PFSK-1 (cell line): ENCODE measurements at regions not wholly inside any gene's neighbourhood (a gene's known extent, or its start where the extent isn't known, plus 50 kb on each side); places are given as distances from the start of the nearest gene placed in this dataset.

Experiments
- FOXP2 ChIP-seq: optimal IDR thresholded peaks from 2 replicates; pipeline ENCODE3; 2011; ENCODE audit warnings: borderline replicate concordance, control low read depth, inconsistent platforms; ENCODE audit not compliant: insufficient read depth; ENCODE audit errors: extremely low read length, extremely low read depth
- POLR2AphosphoS5 ChIP-seq: IDR thresholded peaks from 2 replicates; pipeline ENCODE4 v1.6.1; 2012; ENCODE audit warnings: low read depth, mild to moderate bottlenecking, control low read depth, low read length, moderate library complexity
- SIN3A ChIP-seq: IDR thresholded peaks from 2 replicates; pipeline ENCODE4 v1.6.1; 2012; ENCODE audit warnings: mild to moderate bottlenecking, low read length, moderate library complexity, borderline replicate concordance; ENCODE audit not compliant: insufficient read depth
- TAF1 ChIP-seq: IDR thresholded peaks from 2 replicates; pipeline ENCODE4 v1.6.1; 2012; ENCODE audit warnings: low read length, control low read depth, borderline replicate concordance; ENCODE audit not compliant: insufficient read depth
- TF ChIP-seq, protein P1 (sequence below), 2 experiments: IDR thresholded peaks; 2 replicates each; pipeline versions ENCODE4 v1.6.1 to v1.8.0; 2011 to 2012; ENCODE audit warnings: low read depth in 2 of 2, low read length in 2 of 2, control low read depth in 1 of 2, inconsistent platforms in 1 of 2, mild to moderate bottlenecking in 1 of 2, moderate library complexity in 1 of 2; ENCODE audit not compliant: insufficient read depth in 1 of 2

DNA sequence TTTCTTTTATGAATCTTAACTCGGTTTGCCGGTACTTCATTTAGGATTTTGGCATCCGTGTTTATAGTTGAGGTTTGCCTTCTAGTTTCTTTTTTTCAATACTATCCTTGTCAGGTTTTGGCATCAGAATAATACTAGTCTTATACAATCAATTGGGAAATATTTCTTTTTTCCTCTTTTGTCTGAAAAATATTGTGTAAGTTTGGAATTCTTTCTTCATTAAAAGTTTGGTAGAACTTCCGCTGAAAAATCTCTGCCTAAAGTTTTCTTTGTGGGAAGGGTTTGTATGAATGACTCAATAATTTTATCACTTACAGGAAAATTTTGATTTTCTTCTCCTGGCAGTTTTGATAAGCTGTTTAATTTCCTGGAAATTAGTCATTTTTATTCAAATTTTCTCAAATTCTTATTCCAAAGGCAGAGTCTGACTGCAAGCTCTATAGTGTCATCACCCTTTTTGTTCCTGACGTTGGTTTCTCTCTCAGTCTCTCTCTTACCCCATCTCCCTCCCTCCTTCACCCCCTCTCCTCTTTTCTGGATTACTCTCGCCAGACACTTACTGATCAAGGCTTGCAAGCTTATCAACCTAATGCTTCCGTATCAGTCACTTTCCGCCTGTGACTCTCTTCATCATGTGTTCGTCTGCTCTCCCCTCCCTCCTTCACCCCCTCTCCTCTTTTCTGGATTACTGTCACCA lies 555.7 kb downstream of the TBC1D22A start:
- TF ChIP-seq TAF1 (no peak), FOXP2 (no peak), SIN3A (no peak), POLR2AphosphoS5 (no peak)
- TF ChIP-seq, protein P1, sequence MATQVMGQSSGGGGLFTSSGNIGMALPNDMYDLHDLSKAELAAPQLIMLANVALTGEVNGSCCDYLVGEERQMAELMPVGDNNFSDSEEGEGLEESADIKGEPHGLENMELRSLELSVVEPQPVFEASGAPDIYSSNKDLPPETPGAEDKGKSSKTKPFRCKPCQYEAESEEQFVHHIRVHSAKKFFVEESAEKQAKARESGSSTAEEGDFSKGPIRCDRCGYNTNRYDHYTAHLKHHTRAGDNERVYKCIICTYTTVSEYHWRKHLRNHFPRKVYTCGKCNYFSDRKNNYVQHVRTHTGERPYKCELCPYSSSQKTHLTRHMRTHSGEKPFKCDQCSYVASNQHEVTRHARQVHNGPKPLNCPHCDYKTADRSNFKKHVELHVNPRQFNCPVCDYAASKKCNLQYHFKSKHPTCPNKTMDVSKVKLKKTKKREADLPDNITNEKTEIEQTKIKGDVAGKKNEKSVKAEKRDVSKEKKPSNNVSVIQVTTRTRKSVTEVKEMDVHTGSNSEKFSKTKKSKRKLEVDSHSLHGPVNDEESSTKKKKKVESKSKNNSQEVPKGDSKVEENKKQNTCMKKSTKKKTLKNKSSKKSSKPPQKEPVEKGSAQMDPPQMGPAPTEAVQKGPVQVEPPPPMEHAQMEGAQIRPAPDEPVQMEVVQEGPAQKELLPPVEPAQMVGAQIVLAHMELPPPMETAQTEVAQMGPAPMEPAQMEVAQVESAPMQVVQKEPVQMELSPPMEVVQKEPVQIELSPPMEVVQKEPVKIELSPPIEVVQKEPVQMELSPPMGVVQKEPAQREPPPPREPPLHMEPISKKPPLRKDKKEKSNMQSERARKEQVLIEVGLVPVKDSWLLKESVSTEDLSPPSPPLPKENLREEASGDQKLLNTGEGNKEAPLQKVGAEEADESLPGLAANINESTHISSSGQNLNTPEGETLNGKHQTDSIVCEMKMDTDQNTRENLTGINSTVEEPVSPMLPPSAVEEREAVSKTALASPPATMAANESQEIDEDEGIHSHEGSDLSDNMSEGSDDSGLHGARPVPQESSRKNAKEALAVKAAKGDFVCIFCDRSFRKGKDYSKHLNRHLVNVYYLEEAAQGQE (IDR thresholded peaks at IDR 0.05; ENCODE audit: insufficient read depth in 1 of 2, low read depth in 2 of 2, low read length in 2 of 2): no peak

DNA sequence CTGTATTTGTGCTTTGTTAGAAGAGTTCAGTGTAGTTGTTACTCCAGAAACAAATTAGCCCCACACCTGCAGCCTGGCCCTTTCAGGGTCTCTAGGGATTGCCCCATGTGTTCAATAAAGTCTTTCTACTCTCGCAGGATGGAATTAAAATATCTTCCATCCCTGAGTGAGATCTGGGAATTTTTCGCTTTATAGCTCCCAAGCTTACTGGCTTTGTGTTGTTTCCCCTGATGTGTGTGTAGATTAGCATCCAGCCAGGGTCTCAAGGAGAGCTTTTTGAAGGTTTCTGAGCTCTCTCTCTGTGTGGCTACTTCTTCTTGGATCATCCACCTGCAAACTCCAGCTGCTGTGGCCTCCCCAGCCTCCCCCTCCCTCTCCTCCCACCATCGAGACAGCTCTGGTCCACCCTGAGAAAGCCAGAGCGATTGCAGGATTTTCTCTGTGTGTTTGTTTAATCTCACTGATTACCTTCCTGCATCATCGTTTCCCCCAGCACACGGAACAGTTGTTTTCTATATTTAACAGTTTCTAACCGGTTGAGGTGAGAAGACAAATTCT lies 553.5 kb downstream of the TBC1D22A start:
- TF ChIP-seq POLR2AphosphoS5 (no peak), FOXP2 (no peak), TAF1 (no peak), SIN3A (no peak)
- TF ChIP-seq, protein P1 (IDR thresholded peaks at IDR 0.05; ENCODE audit: insufficient read depth in 1 of 2, low read depth in 2 of 2, low read length in 2 of 2): no peak

DNA sequence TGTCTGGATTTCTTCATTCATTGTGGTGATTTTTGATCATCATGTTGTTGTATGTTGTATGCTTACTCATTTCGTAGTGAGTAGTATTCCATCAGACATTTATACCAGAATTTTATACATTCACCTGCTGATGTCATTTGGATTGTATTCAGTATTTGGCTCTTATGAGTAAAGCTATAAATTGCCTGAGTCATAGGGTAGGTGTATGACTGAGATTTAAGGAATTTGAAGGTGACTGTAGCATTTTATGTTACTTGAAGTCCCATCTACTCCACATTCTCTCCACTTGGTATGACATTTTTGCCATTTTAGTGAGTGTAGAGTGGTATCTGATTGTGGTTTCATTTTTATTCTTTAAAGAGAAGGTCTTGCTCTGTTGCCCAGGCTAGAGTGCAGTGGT lies 548.2 kb downstream of the TBC1D22A start:
- TF ChIP-seq, protein P1 (IDR thresholded peaks at IDR 0.05; ENCODE audit: insufficient read depth in 1 of 2, low read depth in 2 of 2, low read length in 2 of 2): no peak
- TF ChIP-seq SIN3A: no peak
- no peak for TF ChIP-seq FOXP2

- TF ChIP-seq, protein P1 (IDR thresholded peaks at IDR 0.05; ENCODE audit: insufficient read depth in 1 of 2, low read depth in 2 of 2, low read length in 2 of 2): no peak
These were observed 547.5 kb downstream of the TBC1D22A start for GRCh38 chr22:47309946-47310345.

DNA sequence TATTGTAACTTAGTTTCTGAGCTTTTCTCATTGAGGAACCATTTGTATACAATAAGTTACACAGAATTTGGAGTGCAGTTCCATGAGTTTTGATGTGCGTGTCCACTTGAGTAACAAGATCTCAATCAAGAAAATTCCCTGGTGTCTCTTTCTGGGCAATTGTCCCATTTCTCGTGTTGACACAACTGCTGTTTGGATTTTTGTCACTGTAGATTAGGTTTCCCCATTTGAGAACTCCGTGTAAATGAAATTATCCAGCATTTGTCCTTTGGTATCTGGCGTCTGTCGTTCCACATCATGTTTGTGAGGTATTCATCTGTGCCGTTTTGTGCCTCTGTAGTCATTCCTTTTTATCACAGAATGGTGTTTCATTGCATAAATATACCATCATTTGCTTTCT lies 547.0 kb downstream of the TBC1D22A start:
- TF ChIP-seq SIN3A (no peak), POLR2AphosphoS5 (no peak), FOXP2 (no peak), TAF1 (no peak)
- TF ChIP-seq, protein P1 (IDR thresholded peaks at IDR 0.05; ENCODE audit: insufficient read depth in 1 of 2, low read depth in 2 of 2, low read length in 2 of 2): no peak
